GM21619 (cell line): ENCODE measurements at regions not wholly inside any gene's neighbourhood (a gene's known extent, or its start where the extent isn't known, plus 50 kb on each side); places are given as distances from the start of the nearest gene placed in this dataset.
"Not testable (repeated sequence)": the region's sequence is repeated elsewhere in the genome, so short reads cannot be mapped to it uniquely, and the experiment has no call there.

Source experiments
- ATAC-seq: cut with Tn5 transposase; IDR thresholded peaks from one replicate; pipeline ENCODE4 v1.9.1; 2021; ENCODE audit not compliant: unreplicated experiment

GRCh38 chr10:107986571-107986970 is 822.1 kb upstream of the SORCS1 start:
- ATAC-seq: no peak

GRCh38 chr10:107984581-107984980 is 820.1 kb upstream of the SORCS1 start:
- ATAC-seq: no peak

- no peak for ATAC-seq
These were observed 819.6 kb upstream of the SORCS1 start for GRCh38 chr10:107984149-107984548.

GRCh38 chr10:107978455-107978854 is 813.9 kb upstream of the SORCS1 start:
- ATAC-seq: no peak

- ATAC-seq: no peak
These were observed 807.5 kb upstream of the SORCS1 start for GRCh38 chr10:107971973-107972372.

GRCh38 chr10:107971411-107971810 is 806.9 kb upstream of the SORCS1 start:
- no peak for ATAC-seq

GRCh38 chr10:107970512-107970911 is 806.0 kb upstream of the SORCS1 start:
- no peak for ATAC-seq

GRCh38 chr10:107969936-107970335 is 805.4 kb upstream of the SORCS1 start:
- ATAC-seq: no peak

GRCh38 chr10:107966826-107967225 is 802.3 kb upstream of the SORCS1 start:
- ATAC-seq: no peak

- ATAC-seq: no peak
These were observed 788.4 kb upstream of the SORCS1 start for GRCh38 chr10:107952649-107953556.

- ATAC-seq: not testable (repeated sequence)
These were observed 786.0 kb upstream of the SORCS1 start for GRCh38 chr10:107950411-107951062.

- no peak for ATAC-seq
These were observed 778.3 kb upstream of the SORCS1 start for GRCh38 chr10:107942826-107943225.

GRCh38 chr10:107933076-107933475 is 768.6 kb upstream of the SORCS1 start:
- no peak for ATAC-seq

- ATAC-seq: no peak
These were observed 767.3 kb upstream of the SORCS1 start for GRCh38 chr10:107931808-107932207.

GRCh38 chr10:107930037-107930436 is 765.5 kb upstream of the SORCS1 start:
- no peak for ATAC-seq

- ATAC-seq: no peak
These were observed 760.0 kb upstream of the SORCS1 start for GRCh38 chr10:107924458-107924857.

GRCh38 chr10:107919626-107920235 is 755.2 kb upstream of the SORCS1 start:
- no peak for ATAC-seq

GRCh38 chr10:107918171-107918570 is 753.7 kb upstream of the SORCS1 start:
- no peak for ATAC-seq

GRCh38 chr10:107915215-107915610 is 750.7 kb upstream of the SORCS1 start:
- peak; percentile 50 for ATAC-seq

- ATAC-seq: peak; percentile 39
These were observed 750.1 kb upstream of the SORCS1 start for GRCh38 chr10:107914450-107915214.
